H9 (cell line): ENCODE measurements at regions not wholly inside any gene's neighbourhood (a gene's known extent, or its start where the extent isn't known, plus 50 kb on each side); places are given as distances from the start of the nearest gene placed in this dataset.

Experiments
- DNase-seq: peaks from one replicate; pipeline ENCODE4 v3.0.0-alpha.2; 2017
- H2AFZ ChIP-seq: one replicate; pipeline ENCODE4 v1.6.1; 2013; ENCODE audit warnings: mild to moderate bottlenecking, low read length, control low read depth, moderate library complexity
- H2AK5ac ChIP-seq: 2 replicates; pipeline ENCODE4 v1.6.1; 2013; ENCODE audit warnings: low read length, control low read depth, mixed read lengths; ENCODE audit not compliant: insufficient read length
- H2BK120ac ChIP-seq: one replicate; pipeline ENCODE4 v1.6.1; 2013; ENCODE audit warnings: low read depth, mild to moderate bottlenecking, low read length, control low read depth, inconsistent platforms; ENCODE audit not compliant: poor library complexity, severe bottlenecking
- H2BK12ac ChIP-seq: 2 replicates; pipeline ENCODE4 v1.6.1; 2013; ENCODE audit warnings: low read length, control low read depth, mixed read lengths, low read depth; ENCODE audit not compliant: insufficient read length
- H2BK15ac ChIP-seq: 2 replicates; pipeline ENCODE4 v1.6.1; 2013; ENCODE audit warnings: low read depth, low read length, control low read depth
- H2BK20ac ChIP-seq: one replicate; pipeline ENCODE4 v1.6.1; 2013; ENCODE audit warnings: low read depth, mild to moderate bottlenecking, low read length, control low read depth, inconsistent platforms; ENCODE audit not compliant: poor library complexity, severe bottlenecking
- H2BK5ac ChIP-seq: 2 replicates; pipeline ENCODE4 v1.6.1; 2013; ENCODE audit warnings: low read length, control low read depth, mixed read lengths; ENCODE audit not compliant: insufficient read length
- H3K14ac ChIP-seq: 2 replicates; pipeline ENCODE4 v1.6.1; 2013; ENCODE audit warnings: low read length, control low read depth; ENCODE audit not compliant: insufficient read depth
- H3K18ac ChIP-seq: 2 replicates; pipeline ENCODE4 v1.6.1; 2013; ENCODE audit warnings: low read depth, mild to moderate bottlenecking, mixed read lengths, low read length, control low read depth; ENCODE audit not compliant: insufficient read length
- H3K23ac ChIP-seq: 2 replicates; pipeline ENCODE4 v1.6.1; 2013; ENCODE audit warnings: low read length, control low read depth, mixed read lengths, low read depth; ENCODE audit not compliant: insufficient read length
- H3K23me2 ChIP-seq: 2 replicates; pipeline ENCODE4 v1.6.1; 2013; ENCODE audit warnings: low read depth, mild to moderate bottlenecking, mixed read lengths, low read length, control low read depth; ENCODE audit not compliant: insufficient read length, poor library complexity, severe bottlenecking
- H3K27ac ChIP-seq: 2 replicates; pipeline ENCODE4 v1.5.1; 2013; ENCODE audit warnings: low read length, control low read depth, mixed read lengths, low read depth; ENCODE audit not compliant: insufficient read length
- H3K27me3 ChIP-seq: 2 replicates; pipeline ENCODE4 v1.6.1; 2013; ENCODE audit warnings: low read length, control low read depth, inconsistent platforms; ENCODE audit not compliant: insufficient read depth
- H3K4ac ChIP-seq: 2 replicates; pipeline ENCODE4 v1.6.1; 2013; ENCODE audit warnings: low read depth, mild to moderate bottlenecking, control low read depth, inconsistent platforms, low read length, moderate library complexity
- H3K4me1 ChIP-seq: 2 replicates; pipeline ENCODE4 v1.6.1; 2013; ENCODE audit warnings: low read length, control low read depth, inconsistent platforms; ENCODE audit not compliant: insufficient read depth
- H3K4me2 ChIP-seq: 2 replicates; pipeline ENCODE4 v1.6.1; 2013; ENCODE audit warnings: low read length, control low read depth, mixed read lengths; ENCODE audit not compliant: insufficient read length, insufficient read depth
- H3K56ac ChIP-seq: 2 replicates; pipeline ENCODE4 v1.6.1; 2013; ENCODE audit warnings: low read depth, mild to moderate bottlenecking, mixed read lengths, low read length, control low read depth; ENCODE audit not compliant: insufficient read length
- H3K79me1 ChIP-seq: 2 replicates; pipeline ENCODE4 v1.6.1; 2013; ENCODE audit warnings: low read depth, mild to moderate bottlenecking, moderate library complexity, low read length, control low read depth, inconsistent platforms; ENCODE audit not compliant: insufficient read depth, poor library complexity, severe bottlenecking
- H3K79me2 ChIP-seq: 2 replicates; pipeline ENCODE4 v1.6.1; 2013; ENCODE audit warnings: low read length, control low read depth, inconsistent platforms; ENCODE audit not compliant: insufficient read depth
- H3K9ac ChIP-seq: 2 replicates; pipeline ENCODE4 v1.6.1; 2013; ENCODE audit warnings: low read length, control low read depth, mixed read lengths; ENCODE audit not compliant: insufficient read length; ENCODE audit errors: extremely low read depth
- H3K9me3 ChIP-seq: one replicate; pipeline ENCODE4 v1.6.1; 2013; ENCODE audit warnings: low read depth, low read length, inconsistent platforms; ENCODE audit not compliant: control insufficient read depth
- H3T11ph ChIP-seq: one replicate; pipeline ENCODE4 v1.6.1; 2013; ENCODE audit warnings: mild to moderate bottlenecking, low read length, control low read depth, inconsistent platforms
- H4K20me1 ChIP-seq: one replicate; pipeline ENCODE4 v1.6.1; 2013; ENCODE audit not compliant: control insufficient read depth, insufficient read length, insufficient read depth
- H4K5ac ChIP-seq: 2 replicates; pipeline ENCODE4 v1.6.1; 2013; ENCODE audit warnings: low read depth, mild to moderate bottlenecking, mixed read lengths, low read length, control low read depth; ENCODE audit not compliant: insufficient read length
- H4K8ac ChIP-seq: replicated peaks from 2 replicates; pipeline ENCODE4 v1.6.1; 2013; ENCODE audit warnings: low read length, control low read depth, mixed read lengths, low read depth; ENCODE audit not compliant: insufficient read length
- H4K91ac ChIP-seq: 2 replicates; pipeline ENCODE4 v1.6.1; 2013; ENCODE audit warnings: low read depth, mild to moderate bottlenecking, moderate library complexity, mixed read lengths, low read length, control low read depth; ENCODE audit not compliant: insufficient read length
- H3K27ac Mint-ChIP-seq, 3 experiments: 2 replicates in 2 of 3; 3 replicates in 1 of 3; pipeline ENCODE4 v1.8.0; 2020 to 2021; ENCODE audit warnings: mixed read lengths in 3 of 3, mild to moderate bottlenecking in 1 of 3, moderate library complexity in 1 of 3
- H3K27me3 Mint-ChIP-seq: 2 replicates; pipeline ENCODE4 v1.8.0; 2021; ENCODE audit warnings: low read depth, mild to moderate bottlenecking, moderate library complexity, mixed read lengths
- H3K36me3 Mint-ChIP-seq, 3 experiments: 2 replicates in 2 of 3; 3 replicates in 1 of 3; pipeline ENCODE4 v1.8.0; 2020 to 2021; ENCODE audit warnings: low read depth in 3 of 3, mixed read lengths in 3 of 3; ENCODE audit not compliant: insufficient read depth in 1 of 3
- H3K4me1 Mint-ChIP-seq, 2 experiments: 2 replicates each; pipeline ENCODE4 v1.8.0; 2020; ENCODE audit warnings: mixed read lengths in 2 of 2
- H3K4me3 Mint-ChIP-seq, 2 experiments: 2 replicates in 1 of 2; 3 replicates in 1 of 2; pipeline ENCODE4 v1.8.0; 2020 to 2021; ENCODE audit warnings: mild to moderate bottlenecking in 2 of 2, mixed read lengths in 2 of 2, moderate library complexity in 1 of 2
- H3K9me3 Mint-ChIP-seq, 2 experiments: 2 replicates in 1 of 2; 3 replicates in 1 of 2; pipeline ENCODE4 v1.8.0; 2020; ENCODE audit warnings: mild to moderate bottlenecking in 2 of 2, mixed read lengths in 2 of 2, moderate library complexity in 1 of 2
- WGBS: extraction: QIAGEN DNeasy Blood & Tissue Kit; methylation state at CpG from one replicate; pipeline ENCODE4 v1.1.7; 2013; ENCODE audit warnings: missing lambda C conversion rate, low lambda C conversion rate, mixed read lengths; ENCODE audit not compliant: insufficient read length; ENCODE audit errors: extremely low coverage; 5-methylcytosine and 5-hydroxymethylcytosine counted together
- TF ChIP-seq, protein P1 (sequence below): fragments of 200-600 bp; sonication (generic); conservative IDR thresholded peaks from 3 replicates; pipeline ENCODE4 v1.8.0; 2021; ENCODE audit warnings: antibody characterized with exemption, mild to moderate bottlenecking

DNA sequence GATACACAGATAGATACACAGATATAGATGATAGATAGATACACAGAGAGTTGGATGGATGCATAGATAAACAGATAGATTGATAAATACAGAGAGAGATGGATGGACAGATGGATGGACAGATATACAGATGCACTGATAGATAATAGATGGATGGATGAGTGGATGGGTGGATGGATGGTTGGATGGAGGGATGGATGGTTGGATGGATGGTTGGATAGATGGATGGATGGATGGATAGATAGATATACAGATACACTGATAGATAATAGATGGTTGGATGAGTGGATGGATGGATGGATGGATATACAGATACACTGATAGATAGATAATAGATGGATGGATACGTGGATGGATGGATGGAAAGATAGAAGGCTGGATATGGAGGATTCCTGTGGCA, 290.0 kb upstream of the SHH start:
- no peaks in the 10 kb centered on the region for H3K9me3 Mint-ChIP-seq
- Histone ChIP-seq H3K9ac (no peak overlapping the region), H4K5ac (no peak overlapping the region), H4K91ac (no peak overlapping the region), H3K79me2 (no peaks in the 10 kb centered on the region), H3K18ac (no peak overlapping the region), H3K4ac (no peak overlapping the region), H3K56ac (no peak overlapping the region), H3K4me2 (no peak overlapping the region), H2AFZ (no peak overlapping the region), H2AK5ac (no peak overlapping the region), H3K9me3 (no peaks in the 10 kb centered on the region), H3K27me3 (no peaks in the 10 kb centered on the region), H3K14ac (no peak overlapping the region), H4K8ac (no peak overlapping the region), H2BK120ac (no peak overlapping the region), H3K27ac (no peak overlapping the region), H3T11ph (no peak overlapping the region), H3K79me1 (no peaks in the 10 kb centered on the region), H2BK15ac (no peak overlapping the region), H4K20me1 (no peaks in the 10 kb centered on the region), H2BK5ac (no peak overlapping the region), H2BK20ac (no peak overlapping the region), H3K23me2 (no peaks in the 10 kb centered on the region), H3K4me1 (no peaks in the 10 kb centered on the region), H3K23ac (no peak overlapping the region), H2BK12ac (no peak overlapping the region)
- DNase-seq: no peak
- no peak overlapping the region for H3K27ac Mint-ChIP-seq
- peaks cover 3 to 9% of the 10 kb centered on the region in 2 experiments; a peak in 2 of 4 replicates for H3K4me1 Mint-ChIP-seq
- no peaks in the 10 kb centered on the region for H3K36me3 Mint-ChIP-seq
- TF ChIP-seq, protein P1, sequence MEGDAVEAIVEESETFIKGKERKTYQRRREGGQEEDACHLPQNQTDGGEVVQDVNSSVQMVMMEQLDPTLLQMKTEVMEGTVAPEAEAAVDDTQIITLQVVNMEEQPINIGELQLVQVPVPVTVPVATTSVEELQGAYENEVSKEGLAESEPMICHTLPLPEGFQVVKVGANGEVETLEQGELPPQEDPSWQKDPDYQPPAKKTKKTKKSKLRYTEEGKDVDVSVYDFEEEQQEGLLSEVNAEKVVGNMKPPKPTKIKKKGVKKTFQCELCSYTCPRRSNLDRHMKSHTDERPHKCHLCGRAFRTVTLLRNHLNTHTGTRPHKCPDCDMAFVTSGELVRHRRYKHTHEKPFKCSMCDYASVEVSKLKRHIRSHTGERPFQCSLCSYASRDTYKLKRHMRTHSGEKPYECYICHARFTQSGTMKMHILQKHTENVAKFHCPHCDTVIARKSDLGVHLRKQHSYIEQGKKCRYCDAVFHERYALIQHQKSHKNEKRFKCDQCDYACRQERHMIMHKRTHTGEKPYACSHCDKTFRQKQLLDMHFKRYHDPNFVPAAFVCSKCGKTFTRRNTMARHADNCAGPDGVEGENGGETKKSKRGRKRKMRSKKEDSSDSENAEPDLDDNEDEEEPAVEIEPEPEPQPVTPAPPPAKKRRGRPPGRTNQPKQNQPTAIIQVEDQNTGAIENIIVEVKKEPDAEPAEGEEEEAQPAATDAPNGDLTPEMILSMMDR: no peak
- WGBS: no CpG with 5 or more reads among the region's 1 CpG
- peaks cover 5% of the 10 kb centered on the region for H3K27me3 Mint-ChIP-seq
- no peak overlapping the region for H3K4me3 Mint-ChIP-seq
